Fibroblast of pulmonary artery (primary cell): ENCODE measurements at regions not wholly inside any gene's neighbourhood (a gene's known extent, or its start where the extent isn't known, plus 50 kb on each side); places are given as distances from the start of the nearest gene placed in this dataset.

Source experiments
- DNase-seq: peaks from one replicate; pipeline ENCODE4 v3.0.0-alpha.2; 2010; ENCODE audit warnings: low read depth
- H3K4me3 ChIP-seq: replicated peaks from 2 replicates; pipeline ENCODE4 v1.5.1; 2011; ENCODE audit warnings: low read depth, mild to moderate bottlenecking, control low read depth, low read length, moderate library complexity
- CTCF ChIP-seq: IDR thresholded peaks from 2 replicates; pipeline ENCODE4 v1.5.1; 2011; ENCODE audit warnings: mild to moderate bottlenecking, control low read depth, low read length, inconsistent platforms; ENCODE audit errors: missing control alignments

- no peak for TF ChIP-seq CTCF
- H3K4me3 ChIP-seq = no peak overlapping the region
- no peak for DNase-seq
These were observed 498.7 kb downstream of the NXPH1 start for GRCh38 chr7:8931906-8932646.

GRCh38 chr7:8932751-8933150 is 499.3 kb downstream of the NXPH1 start:
- no peak overlapping the region for H3K4me3 ChIP-seq
- no peak for DNase-seq
- TF ChIP-seq CTCF = no peak

GRCh38 chr7:8937204-8937603 is 503.8 kb downstream of the NXPH1 start:
- no peak overlapping the region for H3K4me3 ChIP-seq
- TF ChIP-seq CTCF = no peak
- no peak for DNase-seq

- no peak for DNase-seq
These were observed 504.8 kb downstream of the NXPH1 start for GRCh38 chr7:8938044-8938805.

GRCh38 chr7:8939446-8939845 is 506.0 kb downstream of the NXPH1 start:
- TF ChIP-seq CTCF = no peak
- H3K4me3 ChIP-seq = no peak overlapping the region
- DNase-seq = no peak

More at GRCh38 chr7:8938044-8938805, 504.8 kb downstream of the NXPH1 start:
- no peak overlapping the region for H3K4me3 ChIP-seq
- TF ChIP-seq CTCF = no peak

- DNase-seq = no peak
- TF ChIP-seq CTCF = no peak
- no peak overlapping the region for H3K4me3 ChIP-seq
These were observed 530.3 kb downstream of the NXPH1 start for GRCh38 chr7:8963722-8964121.
